Aorta (tissue), 5 donors: ENCODE measurements at regions not wholly inside any gene's neighbourhood (a gene's known extent, or its start where the extent isn't known, plus 50 kb on each side); places are given as distances from the start of the nearest gene placed in this dataset.
A peak's percentile ranks its signal among the peaks of the same experiment; 100 is the strongest.

Experiments used
- ATAC-seq: fragments of 200-7000 bp; cut with Tn5 transposase; one replicate; pipeline ENCODE4 v1.9.1; 2022; ENCODE audit warnings: moderate library complexity; ENCODE audit not compliant: low FRiP score
- DNase-seq, 2 donors: peaks; one replicate each; pipeline ENCODE4 v3.0.0-alpha.2; 2020
- H3K27ac ChIP-seq, 2 donors: one replicate each; pipeline ENCODE4 v1.5.1; 2013; ENCODE audit warnings: low read length in 2 of 2, mild to moderate bottlenecking in 2 of 2, moderate library complexity in 2 of 2, control low read depth in 1 of 2, inconsistent platforms in 1 of 2, low read depth in 1 of 2
- H3K27me3 ChIP-seq, 2 donors: one replicate each; pipeline ENCODE4 v1.6.1; 2013; ENCODE audit warnings: control low read depth in 1 of 2, low read length in 1 of 2, mild to moderate bottlenecking in 1 of 2, moderate library complexity in 1 of 2; ENCODE audit not compliant: insufficient read depth in 2 of 2, control insufficient read depth in 1 of 2
- H3K36me3 ChIP-seq, 2 donors: one replicate each; pipeline ENCODE4 v1.6.1; 2013; ENCODE audit warnings: control low read depth in 1 of 2, low read length in 1 of 2, mild to moderate bottlenecking in 1 of 2; ENCODE audit not compliant: insufficient read depth in 2 of 2, control insufficient read depth in 1 of 2
- H3K4me1 ChIP-seq, 2 donors: one replicate each; pipeline ENCODE4 v1.6.1; 2013; ENCODE audit warnings: low read length in 2 of 2, control low read depth in 1 of 2, mild to moderate bottlenecking in 1 of 2, moderate library complexity in 1 of 2; ENCODE audit not compliant: insufficient read depth in 2 of 2, control insufficient read depth in 1 of 2
- H3K4me3 ChIP-seq, 2 donors: one replicate each; pipeline ENCODE4 v1.5.1; 2013; ENCODE audit warnings: low read length in 2 of 2, control low read depth in 1 of 2, mild to moderate bottlenecking in 1 of 2
- H3K9me3 ChIP-seq: one replicate; pipeline ENCODE4 v1.6.1; 2013; ENCODE audit warnings: mild to moderate bottlenecking, low read length; ENCODE audit not compliant: control insufficient read depth
- WGBS, 2 donors: extraction: QIAGEN DNeasy Blood & Tissue Kit; methylation state at CpG; one replicate each; pipeline ENCODE4 v1.1.7; 2013; 5-methylcytosine and 5-hydroxymethylcytosine counted together
- intact Hi-C, 2 donors: fragments of 100-400 bp; cut with DNase I; formaldehyde crosslinking; loops; one replicate each; pipeline versions ENCODE4 v1.14.2 to v1.15.0; 2022
- donor health status: healthy with polysubstance abuse.
- donor health status: Bipolar disorder and iron deficiency.
- donor health status: DM: no; HTN: no; CAD: no.
- donor health status: DM: no; HTN: no; CAD: no.
- donor health status: DM: yes; HTN: yes; CAD: no.

DNA sequence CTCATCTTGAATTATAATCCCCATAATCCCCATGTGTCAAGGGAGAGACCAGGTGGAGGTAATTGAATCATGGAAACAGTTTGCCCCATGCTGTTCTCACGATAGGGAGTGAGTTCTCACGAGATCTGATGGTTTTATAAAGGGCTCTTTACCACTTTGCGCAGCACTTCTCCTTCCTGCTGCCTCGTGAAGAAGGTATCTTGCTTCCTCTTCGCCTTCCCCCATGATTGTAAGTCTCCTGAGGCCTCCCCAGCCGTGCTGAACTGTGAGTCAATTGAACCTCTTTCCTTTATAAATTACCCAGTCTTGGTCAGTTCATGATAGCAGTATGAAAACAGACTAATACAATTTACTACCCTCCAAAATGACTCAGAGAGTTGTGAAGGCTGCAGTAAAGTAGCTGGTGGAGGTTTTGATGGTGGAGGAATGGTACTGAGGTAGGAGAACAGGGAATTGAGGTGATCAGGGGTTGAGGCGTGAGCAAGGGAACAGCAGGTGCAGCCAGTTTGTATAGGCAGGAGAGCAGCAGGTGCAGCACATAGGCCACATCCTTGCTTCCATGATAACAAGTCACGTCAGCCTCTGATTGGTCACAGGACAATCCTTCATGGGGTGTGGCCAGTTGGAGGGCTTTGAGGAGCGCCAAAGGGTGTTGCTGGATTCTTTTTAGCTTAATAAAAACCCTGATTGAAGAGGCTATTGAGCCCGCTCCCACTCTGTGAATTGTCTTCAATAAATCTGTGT lies 150.0 kb downstream of the CDC5L start:
- Histone ChIP-seq H3K9me3 (no peaks in the 10 kb centered on the region), H3K4me3 (no peak overlapping the region), H3K27ac (no peak overlapping the region), H3K4me1 (no peaks in the 10 kb centered on the region), H3K36me3 (no peaks in the 10 kb centered on the region), H3K27me3 (no peaks in the 10 kb centered on the region)
- ATAC-seq (no peak), DNase-seq (peak in 1 of 2 donors; percentile 30)
- intact Hi-C loops: no loop called here
- 91% methylated on average over 10 of the region's 10 CpGs for WGBS, 2 donors

DNA sequence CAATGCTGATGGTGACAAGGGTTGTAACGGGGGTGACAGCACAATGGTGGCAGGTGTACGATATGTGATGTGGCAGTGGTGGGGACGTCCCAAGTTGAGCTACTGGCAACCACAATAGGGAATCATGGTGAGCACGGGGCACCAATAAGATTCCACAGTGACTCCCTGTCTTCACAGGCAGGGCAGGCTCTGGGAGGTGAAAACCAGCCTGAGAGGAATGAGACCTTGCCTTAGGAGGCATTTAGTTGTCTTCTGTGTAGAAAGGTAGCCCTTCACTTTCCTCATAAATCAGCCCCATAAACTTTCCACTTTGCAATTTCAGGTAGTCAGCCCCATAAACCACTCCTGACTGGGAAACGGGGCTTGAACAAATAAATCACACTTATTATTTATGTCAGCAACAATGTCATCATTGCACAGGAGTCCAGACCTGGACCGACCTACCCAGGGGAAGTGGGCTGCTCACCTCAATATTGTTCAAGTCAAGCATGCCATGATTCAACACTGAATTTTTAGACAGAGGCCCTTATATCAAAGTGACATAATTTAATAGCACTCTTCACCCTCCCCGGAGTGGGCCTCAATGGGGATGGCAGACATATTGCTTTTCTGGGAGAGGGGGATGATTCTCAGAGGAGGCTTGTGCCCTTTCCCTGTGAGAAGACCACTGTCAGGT lies 150.8 kb downstream of the CDC5L start:
- intact Hi-C loops: no loop called here
- H3K4me3 ChIP-seq: no peak overlapping the region
- WGBS, 2 donors: 85% methylated on average over 7 of the region's 7 CpGs
- H3K4me1 ChIP-seq: no peaks in the 10 kb centered on the region
- no peaks in the 10 kb centered on the region for H3K9me3 ChIP-seq
- no peak for ATAC-seq
- no peaks in the 10 kb centered on the region for H3K27me3 ChIP-seq
- peak in 1 of 2 donors; percentile 15 for DNase-seq
- no peaks in the 10 kb centered on the region for H3K36me3 ChIP-seq
- H3K27ac ChIP-seq: no peak overlapping the region

DNA sequence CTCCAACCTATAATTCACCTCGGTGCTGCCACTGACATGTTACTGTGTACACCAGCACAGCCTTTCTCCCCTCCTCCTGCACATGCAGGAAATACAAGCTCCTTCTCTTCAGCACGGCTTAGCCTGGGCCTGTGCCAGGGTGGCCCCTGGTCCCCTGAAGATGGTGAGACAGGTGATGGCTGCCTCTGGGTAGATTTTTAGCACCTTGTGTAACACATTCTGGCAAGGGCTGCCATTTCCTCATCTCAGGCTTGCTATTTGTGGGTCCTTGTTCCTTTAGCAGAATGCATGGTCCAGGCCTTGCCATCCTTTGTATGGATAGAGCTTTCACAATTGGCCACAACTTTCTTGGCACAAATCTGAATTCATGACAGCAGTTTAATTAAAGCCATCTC lies 151.3 kb downstream of the CDC5L start:
- H3K4me3 ChIP-seq: no peak overlapping the region
- H3K36me3 ChIP-seq: no peaks in the 10 kb centered on the region
- ATAC-seq: no peak
- H3K9me3 ChIP-seq: no peaks in the 10 kb centered on the region
- intact Hi-C loops: no loop called here
- 62 to 63% methylated on average over 2 of the region's 2 CpGs for WGBS, 2 donors
- no peak overlapping the region for H3K27ac ChIP-seq
- no peaks in the 10 kb centered on the region for H3K4me1 ChIP-seq
- H3K27me3 ChIP-seq: no peaks in the 10 kb centered on the region
- DNase-seq: peak in 1 of 2 donors; percentile 33

DNA sequence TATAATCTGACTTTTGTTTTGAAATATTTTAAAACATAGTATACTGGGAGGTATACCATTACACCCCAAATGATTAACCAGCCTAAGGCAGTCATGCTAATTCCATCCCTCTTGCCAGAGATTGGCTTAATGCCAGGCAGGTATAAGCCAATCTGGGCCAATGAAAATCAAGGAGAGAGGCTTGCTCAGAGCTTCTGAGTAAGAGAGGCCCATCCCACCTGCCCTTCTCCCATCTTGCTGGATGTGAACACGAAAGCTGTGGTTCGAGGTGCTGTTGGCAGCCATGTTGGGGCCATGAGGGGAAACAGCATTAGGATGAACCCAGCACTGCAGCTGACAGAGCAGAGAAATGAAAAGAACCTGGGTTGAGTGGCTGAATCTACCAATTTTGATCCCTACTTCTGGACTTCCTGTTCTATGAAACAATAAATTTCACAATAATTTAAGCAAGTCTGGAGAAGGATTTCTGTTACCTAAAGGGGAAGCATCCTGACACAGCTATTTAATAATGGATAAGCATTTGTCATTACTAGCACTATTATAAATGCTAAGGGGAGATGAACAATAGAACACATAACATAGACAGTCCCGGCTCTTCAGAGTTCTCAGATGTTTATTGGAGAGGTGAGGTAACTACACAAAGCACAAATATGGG lies 152.3 kb downstream of the CDC5L start:
- Histone ChIP-seq H3K36me3 (no peaks in the 10 kb centered on the region), H3K27me3 (no peaks in the 10 kb centered on the region), H3K4me3 (no peak overlapping the region), H3K9me3 (no peaks in the 10 kb centered on the region), H3K4me1 (no peaks in the 10 kb centered on the region), H3K27ac (no peak overlapping the region)
- intact Hi-C loops: no loop called here
- no peak for ATAC-seq
- 98% methylated on average over 3 of the region's 3 CpGs for WGBS, 2 donors
- DNase-seq: peak in 1 of 2 donors; percentile 13

DNA sequence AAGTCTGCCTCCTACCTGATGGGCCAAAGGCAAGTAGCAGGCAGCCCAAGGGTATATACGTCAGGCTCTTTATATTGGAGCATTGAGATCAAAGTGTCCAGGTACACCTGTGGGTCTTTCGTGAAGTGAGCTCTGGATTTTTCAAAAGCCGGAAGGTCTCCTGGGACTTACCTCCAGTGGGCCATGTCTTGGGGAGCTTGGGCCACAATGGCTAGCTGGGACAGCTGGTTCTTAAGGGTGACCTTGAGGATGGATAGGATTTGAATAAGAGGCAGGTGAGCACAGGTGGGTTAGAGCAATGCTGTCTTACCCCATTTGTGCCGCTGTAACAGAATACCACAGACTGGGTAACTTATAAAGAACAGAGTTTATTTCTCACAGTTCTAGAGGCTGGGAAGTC lies 153.4 kb downstream of the CDC5L start:
- no peak for ATAC-seq
- Histone ChIP-seq H3K4me3 (no peak overlapping the region), H3K36me3 (no peaks in the 10 kb centered on the region), H3K27me3 (no peaks in the 10 kb centered on the region), H3K9me3 (no peaks in the 10 kb centered on the region), H3K27ac (no peak overlapping the region), H3K4me1 (no peaks in the 10 kb centered on the region)
- no peak for DNase-seq
- WGBS, 2 donors: 98% methylated on average over 4 of the region's 4 CpGs
- intact Hi-C loops: no loop called here

DNA sequence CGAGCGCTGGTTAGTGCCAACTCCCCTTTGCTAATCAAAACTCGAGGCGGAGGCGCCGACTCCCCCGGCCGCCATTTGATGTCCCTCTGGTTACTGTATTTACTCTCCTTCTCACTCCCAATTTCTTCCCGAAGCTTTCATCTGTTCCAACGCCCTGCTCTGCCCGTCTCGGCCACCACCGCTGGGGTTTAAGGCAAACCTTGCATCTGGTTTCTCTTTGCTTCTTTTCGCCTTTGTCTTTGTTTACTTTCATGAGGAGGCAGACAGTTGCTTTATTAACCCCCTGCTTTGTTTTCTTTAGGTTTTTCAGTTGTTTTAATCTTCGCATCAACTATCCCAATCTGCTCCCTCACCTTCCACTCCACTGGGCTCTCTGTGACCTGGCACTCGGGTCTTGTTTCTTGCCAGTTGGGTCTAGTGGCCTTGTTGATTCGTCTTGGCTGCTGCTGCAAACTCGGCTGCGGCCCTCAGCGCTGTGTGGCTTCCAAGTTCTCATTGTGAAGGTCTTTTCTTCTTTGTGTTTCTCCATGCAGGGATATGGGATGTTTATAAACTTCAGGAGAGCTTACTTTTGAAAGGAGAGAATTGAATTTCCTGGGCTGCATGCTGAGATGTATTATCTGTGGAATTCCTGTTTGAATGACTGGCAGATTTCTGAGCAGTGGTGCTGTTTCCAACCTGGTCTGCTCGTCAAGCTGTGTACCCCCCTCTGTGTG lies 155.1 kb downstream of the CDC5L start:
- DNase-seq (peak in 1 of 2 donors; percentile 70), ATAC-seq (no peak)
- Histone ChIP-seq H3K4me3 (no peak overlapping the region), H3K27me3 (no peaks in the 10 kb centered on the region), H3K4me1 (no peaks in the 10 kb centered on the region), H3K27ac (no peak overlapping the region), H3K9me3 (no peaks in the 10 kb centered on the region), H3K36me3 (no peaks in the 10 kb centered on the region)
- intact Hi-C loops: no loop called here
- 34 to 43% methylated on average over 21 of the region's 21 CpGs for WGBS, 2 donors

DNA sequence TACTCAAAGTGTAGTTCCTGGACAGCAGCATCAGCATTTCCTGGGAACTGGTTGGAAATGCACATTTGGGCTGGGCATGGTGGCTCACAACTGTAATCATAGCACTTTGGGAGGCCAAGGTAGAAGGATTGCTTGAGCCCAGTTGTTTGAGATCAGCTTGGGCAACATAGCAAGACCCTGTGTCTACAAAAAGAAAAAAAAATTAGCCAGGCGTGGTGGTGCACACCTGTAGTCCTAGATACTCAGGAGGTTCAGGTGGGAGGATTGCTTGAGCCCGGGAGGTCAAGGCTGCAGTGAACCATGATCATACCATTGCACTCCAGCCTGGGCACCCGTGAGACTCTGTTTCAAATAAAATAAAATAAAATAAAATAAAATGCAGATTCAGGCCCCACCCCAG lies 156.2 kb downstream of the CDC5L start:
- ATAC-seq (no peak), DNase-seq (peak in 1 of 2 donors; percentile 20)
- intact Hi-C loops: no loop called here
- no peaks in the 10 kb centered on the region for H3K36me3 ChIP-seq
- H3K4me1 ChIP-seq: no peaks in the 10 kb centered on the region
- H3K27ac ChIP-seq: no peak overlapping the region
- H3K9me3 ChIP-seq: no peaks in the 10 kb centered on the region
- no peaks in the 10 kb centered on the region for H3K27me3 ChIP-seq
- 98% methylated on average over 3 of the region's 3 CpGs for WGBS, 2 donors
- H3K4me3 ChIP-seq: no peak overlapping the region

DNA sequence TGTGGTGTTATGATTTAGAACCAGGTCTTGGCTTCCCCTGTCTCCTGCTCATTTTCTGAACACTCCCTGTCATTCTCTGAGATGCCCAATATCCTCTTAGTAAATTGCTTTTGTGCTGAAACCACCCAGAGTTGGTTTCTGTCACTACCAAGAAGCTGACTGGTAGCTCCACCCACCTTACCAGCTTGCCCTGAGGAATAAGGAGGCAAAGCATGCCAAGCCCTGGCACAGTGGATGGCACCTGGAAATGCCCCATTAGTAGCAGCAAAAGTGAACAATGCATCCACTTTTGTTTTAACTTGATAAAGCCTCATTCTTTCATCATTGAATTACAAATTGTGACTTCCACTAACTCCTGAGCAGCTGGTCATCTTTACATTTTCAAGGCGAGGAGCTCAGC lies 157.7 kb downstream of the CDC5L start:
- DNase-seq (no peak), ATAC-seq (no peak)
- no peaks in the 10 kb centered on the region for H3K36me3 ChIP-seq
- H3K9me3 ChIP-seq: no peaks in the 10 kb centered on the region
- no peaks in the 10 kb centered on the region for H3K4me1 ChIP-seq
- WGBS, 2 donors: 96% methylated on average over 1 of the region's 1 CpG
- H3K27ac ChIP-seq: no peak overlapping the region
- H3K4me3 ChIP-seq: no peak overlapping the region
- no peaks in the 10 kb centered on the region for H3K27me3 ChIP-seq
- intact Hi-C loops: no loop called here
